Fibroblast of lung (primary cell): ENCODE measurements at regions not wholly inside any gene's neighbourhood (a gene's known extent, or its start where the extent isn't known, plus 50 kb on each side); places are given as distances from the start of the nearest gene placed in this dataset.

ENCODE experiments used
- DNase-seq, 2 donors: peaks; one replicate each; pipeline versions ENCODE4 v3.0.0 to v3.0.0-alpha.2; 2010; ENCODE audit warnings: low read depth in 2 of 2
- H2AFZ ChIP-seq: 2 replicates; pipeline ENCODE4 v1.5.1; 2012; ENCODE audit warnings: low read length, control low read depth, inconsistent platforms
- H3K27ac ChIP-seq: 2 replicates; pipeline ENCODE4 v1.5.1; 2011; ENCODE audit warnings: low read length, control low read depth; ENCODE audit not compliant: insufficient read depth
- H3K27me3 ChIP-seq: 2 replicates; pipeline ENCODE4 v1.5.1; 2011; ENCODE audit warnings: mild to moderate bottlenecking, low read length; ENCODE audit not compliant: control insufficient read depth, insufficient read depth
- H3K36me3 ChIP-seq: 2 replicates; pipeline ENCODE4 v1.5.1; 2011; ENCODE audit warnings: low read length; ENCODE audit not compliant: control insufficient read depth, insufficient read depth
- H3K4me1 ChIP-seq: 2 replicates; pipeline ENCODE4 v1.5.1; 2011; ENCODE audit warnings: low read length; ENCODE audit not compliant: control insufficient read depth, insufficient read depth; ENCODE audit errors: extremely low read depth
- H3K4me2 ChIP-seq: 2 replicates; pipeline ENCODE4 v1.5.1; 2011; ENCODE audit warnings: low read length, control low read depth; ENCODE audit not compliant: insufficient read depth; ENCODE audit errors: extremely low read depth
- H3K4me3 ChIP-seq, 4 experiments: fragments of 200-600 bp in 1 of 4; sonication (generic) in 1 of 4; replicated peaks in 1 of 4; 2 replicates each; pipeline ENCODE4 v1.5.1; 2011 to 2016; ENCODE audit warnings: low read length in 4 of 4, low read depth in 3 of 4, mild to moderate bottlenecking in 3 of 4, control low read depth in 2 of 4, inconsistent platforms in 1 of 4, mixed read lengths in 1 of 4; ENCODE audit not compliant: insufficient read depth in 1 of 4; ENCODE audit errors: control extremely low read depth in 1 of 4
- H3K79me2 ChIP-seq: 2 replicates; pipeline ENCODE4 v1.5.1; 2012; ENCODE audit warnings: mild to moderate bottlenecking, low read length, inconsistent platforms; ENCODE audit not compliant: control insufficient read depth, insufficient read depth
- H3K9ac ChIP-seq: 2 replicates; pipeline ENCODE4 v1.5.1; 2011; ENCODE audit warnings: mild to moderate bottlenecking, low read length, control low read depth; ENCODE audit not compliant: insufficient read depth
- H3K9me3 ChIP-seq: 2 replicates; pipeline ENCODE4 v1.5.1; 2012; ENCODE audit warnings: low read depth, low read length; ENCODE audit not compliant: control insufficient read depth, insufficient read depth
- H4K20me1 ChIP-seq: 2 replicates; pipeline ENCODE4 v1.5.1; 2011; ENCODE audit warnings: low read length; ENCODE audit not compliant: control insufficient read depth, insufficient read depth; ENCODE audit errors: extremely low read depth
- EZH2 ChIP-seq: IDR thresholded peaks from 2 replicates; pipeline ENCODE4 v1.5.1; 2012; ENCODE audit warnings: low read length, control low read depth, mild to moderate bottlenecking; ENCODE audit errors: missing control alignments
- TF ChIP-seq, protein P1 (sequence below), 2 donors: IDR thresholded peaks in 1 of 2; conservative IDR thresholded peaks in 1 of 2; 1 replicate in 1 of 2; 2 replicates in 1 of 2; pipeline ENCODE4 v1.5.1; 2011 to 2012; ENCODE audit warnings: low read length in 2 of 2, control low read depth in 1 of 2, inconsistent platforms in 1 of 2, low read depth in 1 of 2, mild to moderate bottlenecking in 1 of 2

DNA sequence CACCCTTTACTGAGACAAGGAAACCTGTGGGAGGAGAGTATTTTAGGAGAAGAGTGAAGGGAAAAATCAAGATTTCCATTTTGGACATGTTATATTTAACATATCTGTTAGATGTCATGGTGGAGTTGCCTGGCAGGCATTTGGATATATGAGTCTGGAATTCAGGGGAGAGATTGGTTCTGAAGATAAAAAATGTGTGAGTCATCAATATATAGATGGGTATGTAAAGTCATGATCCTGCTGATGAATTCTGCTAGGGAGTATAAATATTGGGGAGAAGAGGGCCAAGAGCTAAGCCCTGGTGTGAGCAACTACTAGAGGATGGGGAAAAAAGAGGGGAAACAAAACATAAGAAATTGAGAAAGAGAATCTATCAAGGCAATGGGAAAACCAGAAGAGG, 151.3 kb upstream of the SOX9 start:
- H3K4me2 ChIP-seq, result no peak overlapping the region
- no peaks in the 10 kb centered on the region for H3K36me3 ChIP-seq
- no peaks in the 10 kb centered on the region for H4K20me1 ChIP-seq
- TF ChIP-seq, protein P1, sequence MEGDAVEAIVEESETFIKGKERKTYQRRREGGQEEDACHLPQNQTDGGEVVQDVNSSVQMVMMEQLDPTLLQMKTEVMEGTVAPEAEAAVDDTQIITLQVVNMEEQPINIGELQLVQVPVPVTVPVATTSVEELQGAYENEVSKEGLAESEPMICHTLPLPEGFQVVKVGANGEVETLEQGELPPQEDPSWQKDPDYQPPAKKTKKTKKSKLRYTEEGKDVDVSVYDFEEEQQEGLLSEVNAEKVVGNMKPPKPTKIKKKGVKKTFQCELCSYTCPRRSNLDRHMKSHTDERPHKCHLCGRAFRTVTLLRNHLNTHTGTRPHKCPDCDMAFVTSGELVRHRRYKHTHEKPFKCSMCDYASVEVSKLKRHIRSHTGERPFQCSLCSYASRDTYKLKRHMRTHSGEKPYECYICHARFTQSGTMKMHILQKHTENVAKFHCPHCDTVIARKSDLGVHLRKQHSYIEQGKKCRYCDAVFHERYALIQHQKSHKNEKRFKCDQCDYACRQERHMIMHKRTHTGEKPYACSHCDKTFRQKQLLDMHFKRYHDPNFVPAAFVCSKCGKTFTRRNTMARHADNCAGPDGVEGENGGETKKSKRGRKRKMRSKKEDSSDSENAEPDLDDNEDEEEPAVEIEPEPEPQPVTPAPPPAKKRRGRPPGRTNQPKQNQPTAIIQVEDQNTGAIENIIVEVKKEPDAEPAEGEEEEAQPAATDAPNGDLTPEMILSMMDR (conservative IDR thresholded peaks at IDR 0.05 in 1 of 2, IDR thresholded peaks at IDR 0.05 in 1 of 2; ENCODE audit: low read depth in 1 of 2, low read length in 2 of 2), result no peak
- TF ChIP-seq EZH2, result no peak
- H3K4me1 ChIP-seq, result peaks cover under 1% of the 10 kb centered on the region
- no peaks in the 10 kb centered on the region for H3K79me2 ChIP-seq
- DNase-seq, result no peak
- no peak overlapping the region for H3K4me3 ChIP-seq
- no peak overlapping the region for H2AFZ ChIP-seq
- H3K27me3 ChIP-seq, result no peaks in the 10 kb centered on the region
- H3K27ac ChIP-seq, result no peak overlapping the region
- no peaks in the 10 kb centered on the region for H3K9me3 ChIP-seq
- H3K9ac ChIP-seq, result no peak overlapping the region

DNA sequence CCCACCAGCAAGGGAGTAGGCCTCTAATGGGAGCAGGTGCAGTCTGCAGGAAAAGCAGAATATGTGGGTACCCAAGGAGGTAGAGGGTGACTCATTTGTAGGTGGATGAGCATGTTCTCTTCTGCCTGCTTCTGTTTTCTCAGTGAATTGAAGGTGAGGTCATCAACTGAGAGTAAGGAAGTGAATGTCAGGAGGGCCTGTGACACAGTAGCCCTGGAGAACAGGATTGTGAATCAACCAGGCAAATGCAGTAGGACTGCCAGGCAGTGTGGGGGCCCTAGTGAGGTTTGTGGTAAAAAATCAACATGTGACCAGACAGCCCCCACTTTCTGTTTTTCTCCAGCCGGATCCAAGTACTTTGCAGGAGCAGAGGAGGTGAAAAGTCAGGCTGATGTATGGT, 150.5 kb upstream of the SOX9 start:
- Histone ChIP-seq H3K9ac (no peak overlapping the region), H3K79me2 (no peaks in the 10 kb centered on the region), H3K36me3 (no peaks in the 10 kb centered on the region), H3K4me1 (peaks cover 5% of the 10 kb centered on the region), H3K27ac (no peak overlapping the region), H3K9me3 (no peaks in the 10 kb centered on the region), H4K20me1 (no peaks in the 10 kb centered on the region), H3K4me3 (no peak overlapping the region), H3K27me3 (no peaks in the 10 kb centered on the region), H2AFZ (no peak overlapping the region), H3K4me2 (no peak overlapping the region)
- TF ChIP-seq EZH2, result no peak
- TF ChIP-seq, protein P1 (conservative IDR thresholded peaks at IDR 0.05 in 1 of 2, IDR thresholded peaks at IDR 0.05 in 1 of 2; ENCODE audit: low read depth in 1 of 2, low read length in 2 of 2), result no peak
- DNase-seq, result peak in 1 of 2 donors; percentile 54

DNA sequence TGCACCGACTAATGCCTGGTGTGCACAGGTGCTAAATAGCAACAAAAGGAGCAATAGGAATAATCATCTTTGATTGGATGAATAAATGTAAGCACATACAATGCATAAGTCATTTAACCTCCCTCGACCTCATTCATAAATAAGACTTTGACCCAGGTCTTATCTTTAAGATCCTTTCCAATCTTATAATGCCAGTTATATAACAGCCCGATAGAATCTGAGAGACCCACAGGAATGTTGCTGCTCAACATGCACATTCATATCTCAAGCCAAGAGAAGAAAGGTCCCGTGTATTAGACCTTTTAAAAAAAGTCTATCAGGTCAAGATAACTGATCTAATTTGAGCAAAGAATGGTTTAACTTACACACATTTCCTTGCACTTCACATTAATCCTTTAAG, 146.8 kb upstream of the SOX9 start:
- no peak for DNase-seq
- no peaks in the 10 kb centered on the region for H3K9me3 ChIP-seq
- TF ChIP-seq EZH2, result no peak
- TF ChIP-seq, protein P1 (conservative IDR thresholded peaks at IDR 0.05 in 1 of 2, IDR thresholded peaks at IDR 0.05 in 1 of 2; ENCODE audit: low read depth in 1 of 2, low read length in 2 of 2), result no peak
- H3K9ac ChIP-seq, result no peak overlapping the region
- H3K4me3 ChIP-seq, result no peak overlapping the region
- no peaks in the 10 kb centered on the region for H3K79me2 ChIP-seq
- no peaks in the 10 kb centered on the region for H3K27me3 ChIP-seq
- no peaks in the 10 kb centered on the region for H4K20me1 ChIP-seq
- no peaks in the 10 kb centered on the region for H3K36me3 ChIP-seq
- H2AFZ ChIP-seq, result no peak overlapping the region
- H3K27ac ChIP-seq, result no peak overlapping the region
- no peak overlapping the region for H3K4me2 ChIP-seq
- H3K4me1 ChIP-seq, result peaks cover 9% of the 10 kb centered on the region
